IMR-90 (cell line): ENCODE measurements at regions not wholly inside any gene's neighbourhood (a gene's known extent, or its start where the extent isn't known, plus 50 kb on each side); places are given as distances from the start of the nearest gene placed in this dataset.

ENCODE experiments used
- ATAC-seq: fragments of 200-7000 bp; cut with Tn5 transposase; 2 replicates; pipeline ENCODE4 v1.9.1; 2020; ENCODE audit warnings: low read depth, mild to moderate bottlenecking, moderate library complexity
- BruUV-seq: library from RNA; stranded (reverse); fragments of 400-500 nt; replicated peaks from 2 replicates; lab custom pipeline; 2021; lab: Mats Ljungman, UMichigan
- CTCF ChIA-PET: fragments of 300-600 bp; formaldehyde crosslinking; extraction: SDS; loops from one replicate; lab custom pipeline; 2021; ENCODE audit warnings: antibody characterized with exemption; lab: Yijun Ruan, JAX
- POLR2A ChIA-PET: fragments of 300-600 bp; sonication (Branson Sonifier 250); formaldehyde crosslinking; loops from one replicate; lab custom pipeline; 2022; ENCODE audit warnings: antibody characterized with exemption; ENCODE audit not compliant: unreplicated experiment; lab: Charles Lee
- DNase-seq: peaks from one replicate; pipeline ENCODE4 v3.0.0; 2013
- H2AFZ ChIP-seq: replicated peaks from 2 replicates; pipeline ENCODE3; 2013; ENCODE audit warnings: low read length, mild to moderate bottlenecking; ENCODE audit not compliant: poor library complexity
- H2AK5ac ChIP-seq: 2 replicates; pipeline ENCODE4 v1.6.1; 2013; ENCODE audit warnings: low read depth, low read length, inconsistent platforms
- H2AK9ac ChIP-seq: replicated peaks from 2 replicates; pipeline ENCODE3; 2013; ENCODE audit warnings: mild to moderate bottlenecking, low read depth, low read length, moderate library complexity; ENCODE audit not compliant: poor library complexity
- H2BK120ac ChIP-seq: 2 replicates; pipeline ENCODE4 v1.6.1; 2013; ENCODE audit warnings: low read depth, low read length, inconsistent platforms
- H2BK15ac ChIP-seq: 3 replicates; pipeline ENCODE4 v1.6.1; 2013; ENCODE audit warnings: low read depth, low read length, inconsistent platforms
- H2BK20ac ChIP-seq: 2 replicates; pipeline ENCODE4 v1.6.1; 2013; ENCODE audit warnings: low read depth, mild to moderate bottlenecking, inconsistent platforms, low read length, moderate library complexity
- H2BK5ac ChIP-seq: 2 replicates; pipeline ENCODE4 v1.6.1; 2013; ENCODE audit warnings: mild to moderate bottlenecking, low read depth, low read length, inconsistent platforms; ENCODE audit not compliant: poor library complexity, severe bottlenecking
- H3K14ac ChIP-seq: replicated peaks from 2 replicates; pipeline ENCODE4 v1.6.1; 2013; ENCODE audit warnings: low read depth, low read length, inconsistent platforms
- H3K18ac ChIP-seq: 2 replicates; pipeline ENCODE4 v1.6.1; 2013; ENCODE audit warnings: low read depth, low read length, control low read depth
- H3K23ac ChIP-seq: 2 replicates; pipeline ENCODE4 v1.6.1; 2013; ENCODE audit warnings: low read depth, low read length, inconsistent platforms
- H3K27ac ChIP-seq: 2 replicates; pipeline ENCODE4 v1.5.1; 2013; ENCODE audit warnings: mild to moderate bottlenecking, control low read depth, low read length; ENCODE audit not compliant: insufficient read depth
- H3K27me3 ChIP-seq: 2 replicates; pipeline ENCODE4 v1.6.1; 2013; ENCODE audit warnings: low read length; ENCODE audit not compliant: control insufficient read depth, insufficient read depth
- H3K36me3 ChIP-seq: 2 replicates; pipeline ENCODE4 v1.6.1; 2013; ENCODE audit warnings: low read length, mixed read lengths; ENCODE audit not compliant: control insufficient read depth, insufficient read depth
- H3K4ac ChIP-seq: 2 replicates; pipeline ENCODE4 v1.6.1; 2013; ENCODE audit warnings: low read depth, low read length, inconsistent platforms
- H3K4me1 ChIP-seq: 2 replicates; pipeline ENCODE4 v1.6.1; 2013; ENCODE audit warnings: low read length, mixed read lengths; ENCODE audit not compliant: control insufficient read depth, insufficient read depth
- H3K4me2 ChIP-seq: 2 replicates; pipeline ENCODE4 v1.6.1; 2013; ENCODE audit warnings: low read depth, mild to moderate bottlenecking, control low read depth, low read length, moderate library complexity
- H3K4me3 ChIP-seq: 2 replicates; pipeline ENCODE4 v1.5.1; 2013; ENCODE audit warnings: low read depth, mild to moderate bottlenecking, control low read depth, low read length, moderate library complexity; ENCODE audit not compliant: insufficient read depth
- H3K56ac ChIP-seq: 2 replicates; pipeline ENCODE4 v1.6.1; 2013; ENCODE audit warnings: low read length, inconsistent platforms; ENCODE audit not compliant: insufficient read depth; ENCODE audit errors: extremely low read depth
- H3K79me1 ChIP-seq, 2 experiments: 2 replicates each; pipeline ENCODE4 v1.6.1; 2013; ENCODE audit warnings: low read length in 2 of 2, inconsistent platforms in 1 of 2, low read depth in 1 of 2
- H3K9ac ChIP-seq: 2 replicates; pipeline ENCODE4 v1.6.1; 2013; ENCODE audit warnings: low read depth, low read length, control low read depth
- H3K9me1 ChIP-seq: 2 replicates; pipeline ENCODE4 v1.6.1; 2013; ENCODE audit warnings: low read length, inconsistent platforms; ENCODE audit not compliant: insufficient read depth
- H3K9me3 ChIP-seq: 2 replicates; pipeline ENCODE4 v1.6.1; 2013; ENCODE audit warnings: low read length; ENCODE audit not compliant: control insufficient read depth, insufficient read depth
- H4K20me1 ChIP-seq: 2 replicates; pipeline ENCODE4 v1.6.1; 2013; ENCODE audit warnings: low read length, inconsistent platforms; ENCODE audit not compliant: insufficient read depth
- H4K5ac ChIP-seq: 2 replicates; pipeline ENCODE4 v1.6.1; 2013; ENCODE audit warnings: mild to moderate bottlenecking, low read depth, low read length, control low read depth
- H4K8ac ChIP-seq, 2 experiments: 2 replicates each; pipeline ENCODE4 v1.6.1; 2013; ENCODE audit warnings: low read depth in 2 of 2, low read length in 2 of 2, control low read depth in 1 of 2, inconsistent platforms in 1 of 2
- H4K91ac ChIP-seq: 2 replicates; pipeline ENCODE4 v1.6.1; 2013; ENCODE audit warnings: low read depth, low read length, inconsistent platforms; ENCODE audit not compliant: insufficient read depth
- CHD1 ChIP-seq: IDR thresholded peaks from 2 replicates; pipeline ENCODE4 v1.6.1; 2012; ENCODE audit warnings: low read depth, low read length, improper control_type of control experiment
- FOS ChIP-seq: fragments of 150-350 bp; IDR thresholded peaks from 2 replicates; pipeline ENCODE4 v1.6.1; 2016; ENCODE audit warnings: low read depth, low read length
- WGBS, 2 experiments: methylation state at CpG; one replicate each; pipeline versions ENCODE4 v1.1.5 to v1.1.7; 2013; ENCODE audit warnings: missing lambda C conversion rate in 2 of 2; ENCODE audit not compliant: insufficient read length in 1 of 2; ENCODE audit errors: extremely low coverage in 2 of 2; 5-methylcytosine and 5-hydroxymethylcytosine counted together
- dilution Hi-C: fragments of 300-500 bp; cut with HindIII; formaldehyde crosslinking; loops from one replicate; pipeline ENCODE4 v1.14.3; 2018; ENCODE audit warnings: low sequenced_read_pairs; ENCODE audit not compliant: unreplicated experiment
- in situ Hi-C: fragments of 300-500 bp; cut with MboI; formaldehyde crosslinking; loops from 3 replicates; pipeline ENCODE4 v1.14.3; 2019; ENCODE audit warnings: low sequenced_read_pairs, inconsistent platforms, mixed read lengths
- intact Hi-C: fragments of 100-400 bp; cut with micrococcal nuclease; formaldehyde crosslinking; loops from 2 replicates; pipeline ENCODE4 v1.10.0; 2022

GRCh38 chr1:87842156-87842555, 513.5 kb downstream of the LMO4 start:
- ChIA-PET POLR2A (no interaction called here), CTCF (interaction anchor here (0.6 to 0.8 kb wide), 2 partner anchors 12 to 608 kb away, joined by 3 read pairs; no protein-coding TSS in a partner anchor)
- no peak overlapping the region for H3K56ac ChIP-seq
- H3K9me3 ChIP-seq, result no peaks in the 10 kb centered on the region
- WGBS, 2 experiments, result no CpG with 5 or more reads among the region's 1 CpG
- H4K5ac ChIP-seq, result no peak overlapping the region
- no peak overlapping the region for H3K27ac ChIP-seq
- no peak overlapping the region for H4K8ac ChIP-seq
- H2BK120ac ChIP-seq, result no peak overlapping the region
- H3K4ac ChIP-seq, result no peak overlapping the region
- DNase-seq, result no peak
- H4K20me1 ChIP-seq, result no peaks in the 10 kb centered on the region
- no peak overlapping the region for H3K4me2 ChIP-seq
- intact Hi-C loops (no loop called here), dilution Hi-C loops (no loop called here), in situ Hi-C loops (no loop called here)
- no peak overlapping the region for H4K91ac ChIP-seq
- H3K14ac ChIP-seq, result no peak overlapping the region
- H3K9ac ChIP-seq, result no peak overlapping the region
- no peaks in the 10 kb centered on the region for H3K36me3 ChIP-seq
- no peak overlapping the region for H2BK5ac ChIP-seq
- H2BK15ac ChIP-seq, result no peak overlapping the region
- no TSS peak for BruUV-seq
- H3K23ac ChIP-seq, result no peak overlapping the region
- TF ChIP-seq CHD1, result no peak
- no peak for TF ChIP-seq FOS
- H2AK9ac ChIP-seq, result no peak overlapping the region
- ATAC-seq, result no peak
- H2AK5ac ChIP-seq, result no peak overlapping the region
- H3K27me3 ChIP-seq, result no peaks in the 10 kb centered on the region
- H3K18ac ChIP-seq, result no peak overlapping the region
- no peak overlapping the region for H2AFZ ChIP-seq
- no peak overlapping the region for H3K4me3 ChIP-seq
- no peak overlapping the region for H2BK20ac ChIP-seq
- H3K9me1 ChIP-seq, result no peaks in the 10 kb centered on the region
- H3K4me1 ChIP-seq, result no peaks in the 10 kb centered on the region; the same call in 1 of the 2 replicates
- H3K79me1 ChIP-seq, result no peaks in the 10 kb centered on the region
